ENCODE measurements at regions not wholly inside any gene's neighbourhood (a gene's known extent, or its start where the extent isn't known, plus 50 kb on each side); places are given as distances from the start of the nearest gene placed in this dataset.

GRCh38 chr14:61872452-61872851 is 110.2 kb downstream of the SNAPC1 start:
- H2AK5ac ChIP-seq (ENCODE audit: low read length): no peak overlapping the region
- no peak overlapping the region for H3K4me2 ChIP-seq (ENCODE audit: low read length)
- H3K27me3 ChIP-seq (ENCODE audit: insufficient read depth, low read length): no peaks in the 10 kb centered on the region
- no peak overlapping the region for H4K8ac ChIP-seq (ENCODE audit: low read depth, low read length)
- H3K79me2 ChIP-seq (ENCODE audit: control insufficient read depth, insufficient read depth, low read length, poor library complexity): no peaks in the 10 kb centered on the region
- no peak overlapping the region for H4K91ac ChIP-seq (ENCODE audit: low read depth, low read length)
- H3K23ac ChIP-seq (ENCODE audit: low read length): no peak overlapping the region
- H3K4ac ChIP-seq (ENCODE audit: low read depth, low read length): no peak overlapping the region
- H3K79me1 ChIP-seq (ENCODE audit: low read length): no peaks in the 10 kb centered on the region
- DNase-seq: no peak
- H3K4me3 ChIP-seq (ENCODE audit: low read depth, low read length): no peak overlapping the region
- H3K36me3 ChIP-seq (ENCODE audit: control insufficient read depth in 1 of 2, insufficient read depth in 2 of 2, low read length in 2 of 2): peaks cover 0 to 2% of the 10 kb centered on the region in 2 experiments
- no peak overlapping the region for H2BK12ac ChIP-seq (ENCODE audit: low read length)
- WGBS (ENCODE audit: extremely low coverage, insufficient coverage, insufficient read length): no CpG with 5 or more reads among the region's 1 CpG
- no peak overlapping the region for H3K14ac ChIP-seq (ENCODE audit: low read length)
- no peaks in the 10 kb centered on the region for H3K4me1 ChIP-seq (ENCODE audit: control insufficient read depth in 1 of 2, insufficient read depth in 2 of 2, low read length in 2 of 2)
- no peak overlapping the region for H3K9ac ChIP-seq (ENCODE audit: low read length)
- no peak overlapping the region for H3K27ac ChIP-seq (ENCODE audit: low read depth, low read length)
- H2AFZ ChIP-seq (ENCODE audit: insufficient read depth, low read length, poor library complexity): no peak overlapping the region
- H3K9me3 ChIP-seq (ENCODE audit: insufficient read depth, low read depth, low read length): no peaks in the 10 kb centered on the region
- H3K18ac ChIP-seq (ENCODE audit: low read length): no peak overlapping the region
- no peak overlapping the region for H2BK120ac ChIP-seq (ENCODE audit: insufficient read depth, low read length, poor library complexity)
- H2BK5ac ChIP-seq (ENCODE audit: low read depth, low read length, poor library complexity): no peak overlapping the region
- H4K12ac ChIP-seq (ENCODE audit: low read depth, low read length): no peak overlapping the region

- H3K4me1 ChIP-seq (ENCODE audit: control insufficient read depth in 1 of 2, insufficient read depth in 2 of 2, low read length in 2 of 2): no peaks in the 10 kb centered on the region
- H2BK120ac ChIP-seq (ENCODE audit: insufficient read depth, low read length, poor library complexity): no peak overlapping the region
- no peaks in the 10 kb centered on the region for H3K79me2 ChIP-seq (ENCODE audit: control insufficient read depth, insufficient read depth, low read length, poor library complexity)
- H2AFZ ChIP-seq (ENCODE audit: insufficient read depth, low read length, poor library complexity): no peak overlapping the region
- no peak overlapping the region for H3K14ac ChIP-seq (ENCODE audit: low read length)
- no peak overlapping the region for H2BK12ac ChIP-seq (ENCODE audit: low read length)
- no peaks in the 10 kb centered on the region for H3K9me3 ChIP-seq (ENCODE audit: insufficient read depth, low read depth, low read length)
- H2BK5ac ChIP-seq (ENCODE audit: low read depth, low read length, poor library complexity): no peak overlapping the region
- no peak overlapping the region for H4K8ac ChIP-seq (ENCODE audit: low read depth, low read length)
- H3K23ac ChIP-seq (ENCODE audit: low read length): no peak overlapping the region
- no peaks in the 10 kb centered on the region for H3K27me3 ChIP-seq (ENCODE audit: insufficient read depth, low read length)
- H3K18ac ChIP-seq (ENCODE audit: low read length): no peak overlapping the region
- no peak overlapping the region for H3K4me2 ChIP-seq (ENCODE audit: low read length)
- peaks cover 0 to 2% of the 10 kb centered on the region in 2 experiments for H3K36me3 ChIP-seq (ENCODE audit: control insufficient read depth in 1 of 2, insufficient read depth in 2 of 2, low read length in 2 of 2)
- no peak overlapping the region for H4K91ac ChIP-seq (ENCODE audit: low read depth, low read length)
- H3K4me3 ChIP-seq (ENCODE audit: low read depth, low read length): no peak overlapping the region
- no peak overlapping the region for H3K9ac ChIP-seq (ENCODE audit: low read length)
- H4K12ac ChIP-seq (ENCODE audit: low read depth, low read length): no peak overlapping the region
- H2AK5ac ChIP-seq (ENCODE audit: low read length): no peak overlapping the region
- H3K4ac ChIP-seq (ENCODE audit: low read depth, low read length): no peak overlapping the region
- no CpG with 5 or more reads among the region's 1 CpG for WGBS (ENCODE audit: extremely low coverage, insufficient coverage, insufficient read length)
- H3K27ac ChIP-seq (ENCODE audit: low read depth, low read length): no peak overlapping the region
- no peaks in the 10 kb centered on the region for H3K79me1 ChIP-seq (ENCODE audit: low read length)
- no peak for DNase-seq
Measured at GRCh38 chr14:61875483-61875882, 113.3 kb downstream of the SNAPC1 start.

GRCh38 chr14:61876362-61877034 is 114.3 kb downstream of the SNAPC1 start:
- H4K8ac ChIP-seq (ENCODE audit: low read depth, low read length): no peak overlapping the region
- no peaks in the 10 kb centered on the region for H3K9me3 ChIP-seq (ENCODE audit: insufficient read depth, low read depth, low read length)
- H3K4me2 ChIP-seq (ENCODE audit: low read length): no peak overlapping the region
- no peak overlapping the region for H3K18ac ChIP-seq (ENCODE audit: low read length)
- no peaks in the 10 kb centered on the region for H3K79me1 ChIP-seq (ENCODE audit: low read length)
- H3K14ac ChIP-seq (ENCODE audit: low read length): no peak overlapping the region
- no peak overlapping the region for H2AK5ac ChIP-seq (ENCODE audit: low read length)
- H2BK12ac ChIP-seq (ENCODE audit: low read length): no peak overlapping the region
- no peak overlapping the region for H3K9ac ChIP-seq (ENCODE audit: low read length)
- H2BK5ac ChIP-seq (ENCODE audit: low read depth, low read length, poor library complexity): no peak overlapping the region
- no peak overlapping the region for H4K91ac ChIP-seq (ENCODE audit: low read depth, low read length)
- H3K4me1 ChIP-seq (ENCODE audit: control insufficient read depth in 1 of 2, insufficient read depth in 2 of 2, low read length in 2 of 2): no peaks in the 10 kb centered on the region
- H3K36me3 ChIP-seq (ENCODE audit: control insufficient read depth in 1 of 2, insufficient read depth in 2 of 2, low read length in 2 of 2): no peaks in the 10 kb centered on the region
- no peaks in the 10 kb centered on the region for H3K79me2 ChIP-seq (ENCODE audit: control insufficient read depth, insufficient read depth, low read length, poor library complexity)
- H3K27me3 ChIP-seq (ENCODE audit: insufficient read depth, low read length): no peaks in the 10 kb centered on the region
- no peak overlapping the region for H3K4me3 ChIP-seq (ENCODE audit: low read depth, low read length)
- H4K12ac ChIP-seq (ENCODE audit: low read depth, low read length): no peak overlapping the region
- H2AFZ ChIP-seq (ENCODE audit: insufficient read depth, low read length, poor library complexity): no peak overlapping the region
- H3K27ac ChIP-seq (ENCODE audit: low read depth, low read length): no peak overlapping the region
- no CpG with 5 or more reads among the region's 8 CpGs for WGBS (ENCODE audit: extremely low coverage, insufficient coverage, insufficient read length)
- no peak overlapping the region for H3K23ac ChIP-seq (ENCODE audit: low read length)
- no peak overlapping the region for H2BK120ac ChIP-seq (ENCODE audit: insufficient read depth, low read length, poor library complexity)
- no peak overlapping the region for H3K4ac ChIP-seq (ENCODE audit: low read depth, low read length)
- no peak for DNase-seq

- H3K27me3 ChIP-seq (ENCODE audit: insufficient read depth, low read length): no peaks in the 10 kb centered on the region
- no peak overlapping the region for H2BK120ac ChIP-seq (ENCODE audit: insufficient read depth, low read length, poor library complexity)
- DNase-seq: no peak
- no peak overlapping the region for H2AK5ac ChIP-seq (ENCODE audit: low read length)
- no peak overlapping the region for H2AFZ ChIP-seq (ENCODE audit: insufficient read depth, low read length, poor library complexity)
- no peak overlapping the region for H3K14ac ChIP-seq (ENCODE audit: low read length)
- H4K91ac ChIP-seq (ENCODE audit: low read depth, low read length): no peak overlapping the region
- H3K4me1 ChIP-seq (ENCODE audit: control insufficient read depth in 1 of 2, insufficient read depth in 2 of 2, low read length in 2 of 2): no peaks in the 10 kb centered on the region
- H3K18ac ChIP-seq (ENCODE audit: low read length): no peak overlapping the region
- no peak overlapping the region for H3K9ac ChIP-seq (ENCODE audit: low read length)
- no peak overlapping the region for H2BK12ac ChIP-seq (ENCODE audit: low read length)
- H3K4me2 ChIP-seq (ENCODE audit: low read length): no peak overlapping the region
- H4K12ac ChIP-seq (ENCODE audit: low read depth, low read length): no peak overlapping the region
- H3K23ac ChIP-seq (ENCODE audit: low read length): no peak overlapping the region
- H3K36me3 ChIP-seq (ENCODE audit: control insufficient read depth in 1 of 2, insufficient read depth in 2 of 2, low read length in 2 of 2): no peaks in the 10 kb centered on the region
- WGBS (ENCODE audit: extremely low coverage, insufficient coverage, insufficient read length): no CpG with 5 or more reads among the region's 6 CpGs
- H3K79me2 ChIP-seq (ENCODE audit: control insufficient read depth, insufficient read depth, low read length, poor library complexity): no peaks in the 10 kb centered on the region
- H3K4ac ChIP-seq (ENCODE audit: low read depth, low read length): no peak overlapping the region
- no peaks in the 10 kb centered on the region for H3K79me1 ChIP-seq (ENCODE audit: low read length)
- no peak overlapping the region for H3K4me3 ChIP-seq (ENCODE audit: low read depth, low read length)
- H3K9me3 ChIP-seq (ENCODE audit: insufficient read depth, low read depth, low read length): no peaks in the 10 kb centered on the region
- no peak overlapping the region for H4K8ac ChIP-seq (ENCODE audit: low read depth, low read length)
- H2BK5ac ChIP-seq (ENCODE audit: low read depth, low read length, poor library complexity): no peak overlapping the region
- H3K27ac ChIP-seq (ENCODE audit: low read depth, low read length): no peak overlapping the region
Measured at GRCh38 chr14:61877035-61877390, 114.8 kb downstream of the SNAPC1 start.

Measured in trophoblast cell (in vitro differentiated cells and primary cell).